ENCODE measurements at regions not wholly inside any gene's neighbourhood (a gene's known extent, or its start where the extent isn't known, plus 50 kb on each side); places are given as distances from the start of the nearest gene placed in this dataset.

GRCh38 chr15:46146915-46147314, 512.1 kb downstream of the SQOR start:
- no peak for DNase-seq
- intact Hi-C loops (cut with DNase I): no loop called here
- WGBS, 2 donors: 100% methylated on average over 1 of the region's 2 CpGs

GRCh38 chr15:46151786-46152185, 517.0 kb downstream of the SQOR start:
- intact Hi-C loops (cut with DNase I): no loop called here
- Histone ChIP-seq H3K4me1 (no peaks in the 10 kb centered on the region), H3K27ac (no peak overlapping the region), H3K36me3 (no peaks in the 10 kb centered on the region), H3K4me3 (no peak overlapping the region), H3K27me3 (no peaks in the 10 kb centered on the region), H3K9me3 (no peaks in the 10 kb centered on the region)
- DNase-seq: no peak
- TF ChIP-seq CTCF (IDR thresholded peaks at IDR 0.05) (no peak), POLR2A (IDR thresholded peaks at IDR 0.05) (no peak)
- 63 to 83% methylated on average over 1 of the region's 1 CpG for WGBS, 2 donors

More at GRCh38 chr15:46146915-46147314, 512.1 kb downstream of the SQOR start:
- TF ChIP-seq POLR2A (IDR thresholded peaks at IDR 0.05): no peak
- no peak for TF ChIP-seq CTCF (IDR thresholded peaks at IDR 0.05)
- Histone ChIP-seq H3K4me3 (no peak overlapping the region), H3K4me1 (no peaks in the 10 kb centered on the region), H3K36me3 (no peaks in the 10 kb centered on the region), H3K27ac (no peak overlapping the region), H3K27me3 (no peaks in the 10 kb centered on the region), H3K9me3 (no peaks in the 10 kb centered on the region)

GRCh38 chr15:46166750-46167149, 531.9 kb downstream of the SQOR start:
- Histone ChIP-seq H3K4me1 (no peaks in the 10 kb centered on the region), H3K4me3 (no peak overlapping the region), H3K36me3 (no peaks in the 10 kb centered on the region), H3K27me3 (no peaks in the 10 kb centered on the region), H3K27ac (no peak overlapping the region), H3K9me3 (peaks cover 0 to 20% (median 0%) of the 10 kb centered on the region in 3 donors)
- intact Hi-C loops (cut with DNase I): no loop called here
- DNase-seq: no peak
- TF ChIP-seq CTCF (IDR thresholded peaks at IDR 0.05) (no peak), POLR2A (IDR thresholded peaks at IDR 0.05) (no peak)
- 14 to 27% methylated on average over 1 of the region's 1 CpG for WGBS, 2 donors

GRCh38 chr15:46170326-46170725, 535.5 kb downstream of the SQOR start:
- no peaks in the 10 kb centered on the region for H3K4me1 ChIP-seq
- DNase-seq: no peak
- peaks cover 0 to 26% (median 0%) of the 10 kb centered on the region in 3 donors for H3K9me3 ChIP-seq
- TF ChIP-seq CTCF (IDR thresholded peaks at IDR 0.05): no peak
- no peak for TF ChIP-seq POLR2A (IDR thresholded peaks at IDR 0.05)
- no peak overlapping the region for H3K4me3 ChIP-seq
- H3K27ac ChIP-seq: no peak overlapping the region
- H3K36me3 ChIP-seq: no peaks in the 10 kb centered on the region
- 78 to 83% methylated on average over 3 of the region's 3 CpGs for WGBS, 2 donors
- H3K27me3 ChIP-seq: no peaks in the 10 kb centered on the region
- intact Hi-C loops (cut with DNase I): no loop called here

GRCh38 chr15:46174122-46174521, 539.3 kb downstream of the SQOR start:
- TF ChIP-seq POLR2A (IDR thresholded peaks at IDR 0.05) (no peak), CTCF (IDR thresholded peaks at IDR 0.05) (no peak)
- H3K27ac ChIP-seq: no peak overlapping the region
- no peaks in the 10 kb centered on the region for H3K27me3 ChIP-seq
- no peak overlapping the region for H3K4me3 ChIP-seq
- 85 to 88% methylated on average over 2 of the region's 2 CpGs for WGBS, 2 donors
- H3K9me3 ChIP-seq: peaks cover 0 to 26% (median 0%) of the 10 kb centered on the region in 3 donors
- H3K4me1 ChIP-seq: no peaks in the 10 kb centered on the region
- no peaks in the 10 kb centered on the region for H3K36me3 ChIP-seq
- intact Hi-C loops (cut with DNase I): no loop called here
- DNase-seq: no peak

Measured in esophagus squamous epithelium (tissue), 5 donors.